Inflammatory macrophage treated with lipopolysaccharide for 1 hour (primary cell): ENCODE measurements at regions not wholly inside any gene's neighbourhood (a gene's known extent, or its start where the extent isn't known, plus 50 kb on each side); places are given as distances from the start of the nearest gene placed in this dataset.

Experiments
- DNase-seq, 2 donors: peaks; one replicate each; pipeline ENCODE4 v3.0.0-alpha.2; 2020 to 2022

- DNase-seq: no peak
Measured at GRCh38 chr16:85535352-85536072, 77.6 kb upstream of the GSE1 start.

DNA sequence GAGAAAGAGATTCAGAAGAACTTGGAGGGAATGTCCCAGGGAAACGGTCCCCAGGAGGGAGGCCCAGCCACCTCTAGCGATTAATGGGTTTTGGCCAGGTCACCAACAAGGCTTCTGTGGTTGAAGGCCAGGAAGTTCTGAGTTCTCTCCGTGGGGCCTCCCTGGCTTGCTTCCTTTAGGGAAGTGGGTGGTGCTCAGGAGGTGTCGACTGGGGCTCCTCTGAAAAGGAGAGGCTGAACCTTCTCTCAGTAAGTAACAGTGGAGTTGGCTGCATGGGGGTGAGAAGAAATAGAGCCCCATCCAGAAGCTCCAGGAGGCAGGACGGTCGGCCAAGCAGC, 77.1 kb upstream of the GSE1 start:
- peak; percentile 34 to 42 for DNase-seq

- no peak for DNase-seq
Measured at GRCh38 chr16:85536411-85537330, 76.5 kb upstream of the GSE1 start.

- no peak for DNase-seq
Measured at GRCh38 chr16:85537331-85537788, 75.8 kb upstream of the GSE1 start.

- no peak for DNase-seq
Measured at GRCh38 chr16:85537795-85538401, 75.2 kb upstream of the GSE1 start.

GRCh38 chr16:85539084-85539483, 74.0 kb upstream of the GSE1 start:
- DNase-seq: no peak

DNA sequence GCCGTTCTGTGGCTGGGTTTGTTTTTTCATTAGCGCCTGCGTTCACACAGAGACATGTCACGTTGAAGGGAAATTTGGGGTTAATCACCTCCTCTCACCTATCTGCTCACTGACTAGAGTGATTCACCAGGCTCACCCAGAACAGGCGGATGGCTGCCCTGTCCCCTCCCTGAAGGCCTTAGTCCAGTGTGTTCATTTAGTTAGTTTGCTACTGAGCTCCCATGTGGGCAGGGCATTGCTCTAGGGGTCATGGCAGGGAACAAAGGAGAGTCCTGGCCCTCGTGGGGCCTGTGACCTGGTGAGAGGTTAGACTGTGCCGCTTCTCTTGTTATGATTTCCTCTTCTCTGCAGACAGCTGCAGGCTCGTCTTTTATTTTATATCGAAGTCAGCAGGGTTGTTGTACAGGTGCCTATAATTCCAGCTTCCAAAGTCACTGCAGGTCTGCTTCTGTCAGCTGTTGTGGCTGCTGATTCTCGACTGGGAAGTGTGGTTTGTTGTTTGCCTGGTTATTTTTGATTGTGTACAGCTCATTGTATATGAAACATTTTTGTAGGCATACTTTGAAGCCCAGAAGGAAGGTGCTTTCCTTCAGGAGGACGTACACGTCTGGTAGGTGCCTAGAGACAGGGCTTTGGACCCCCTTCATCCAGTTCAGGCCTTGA, 73.4 kb upstream of the GSE1 start:
- no peak for DNase-seq

- DNase-seq: no peak
Measured at GRCh38 chr16:85541181-85541580, 71.9 kb upstream of the GSE1 start.

- DNase-seq: no peak
Measured at GRCh38 chr16:85541619-85541979, 71.5 kb upstream of the GSE1 start.

- DNase-seq: peak; percentile 32 to 60
Measured at GRCh38 chr16:85541980-85542900, 70.9 kb upstream of the GSE1 start.

DNA sequence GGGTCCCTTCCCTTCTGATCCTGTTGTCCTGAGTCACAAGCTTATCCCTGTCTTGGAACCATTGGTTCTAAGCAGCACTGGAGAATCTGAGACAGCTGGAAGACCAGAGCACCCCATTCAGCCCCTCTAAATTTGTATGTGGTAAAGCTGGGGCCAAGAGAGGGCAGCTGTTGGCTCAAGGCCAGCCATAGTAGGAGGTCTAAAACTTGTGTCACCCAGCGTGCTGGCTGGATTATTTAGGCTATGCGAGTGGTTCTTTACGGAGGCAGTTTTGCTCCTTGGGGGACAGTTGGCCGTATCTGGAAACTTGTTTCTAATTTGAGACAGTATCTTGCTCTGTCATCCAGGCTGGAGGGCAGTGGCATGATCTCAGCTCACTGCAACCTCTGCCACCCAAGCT, 69.6 kb upstream of the GSE1 start:
- no peak for DNase-seq

DNA sequence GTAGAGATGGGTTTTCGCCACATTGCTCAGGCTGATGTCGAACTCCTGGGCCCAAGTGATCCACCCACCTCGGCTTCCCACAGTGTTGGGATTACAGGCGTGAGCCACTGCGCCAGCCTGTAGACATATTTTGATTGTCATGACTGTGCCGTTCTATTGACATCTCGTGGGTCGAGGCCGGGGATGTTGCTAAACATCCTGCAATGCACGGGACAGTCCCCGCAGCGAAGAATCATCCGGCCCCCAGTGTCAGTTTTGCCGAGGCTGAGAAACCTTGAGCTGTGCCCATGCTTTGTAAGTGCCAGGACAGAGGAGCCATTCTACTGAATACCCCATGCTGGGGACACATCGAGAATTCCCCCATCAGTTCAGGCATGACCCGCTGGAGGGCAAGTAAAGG, 69.1 kb upstream of the GSE1 start:
- peak; percentile 70 to 73 for DNase-seq

- DNase-seq: no peak
Measured at GRCh38 chr16:85544668-85545067, 68.5 kb upstream of the GSE1 start.

DNA sequence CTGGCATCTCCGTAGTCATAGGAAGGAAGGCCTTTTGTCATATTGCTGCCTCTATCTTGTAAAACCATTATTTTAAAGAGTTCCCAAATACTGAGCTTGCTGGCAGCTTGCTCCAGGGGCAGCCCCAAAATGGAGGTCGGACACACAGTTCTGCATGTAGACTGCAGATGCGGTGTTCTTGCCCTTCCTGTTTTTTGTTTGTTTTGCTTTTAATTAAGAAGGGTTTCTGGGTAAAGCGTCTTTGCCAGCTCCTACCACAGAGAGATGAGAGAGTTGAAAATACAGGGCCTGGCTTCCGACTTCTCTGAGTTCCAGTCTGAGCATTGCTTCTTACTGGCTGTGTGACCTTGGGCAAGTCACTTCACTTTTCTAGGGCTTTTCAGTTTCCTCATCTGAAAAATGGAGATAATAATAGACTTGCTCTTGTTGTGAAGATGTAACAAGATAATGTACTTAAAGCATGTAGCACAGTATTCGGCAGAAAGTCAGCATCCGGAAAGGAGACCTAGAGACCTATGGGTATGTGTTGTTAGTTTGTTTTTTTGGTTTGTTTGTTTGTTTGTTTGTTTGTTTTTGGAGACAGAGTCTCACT, 67.8 kb upstream of the GSE1 start:
- no peak for DNase-seq

DNA sequence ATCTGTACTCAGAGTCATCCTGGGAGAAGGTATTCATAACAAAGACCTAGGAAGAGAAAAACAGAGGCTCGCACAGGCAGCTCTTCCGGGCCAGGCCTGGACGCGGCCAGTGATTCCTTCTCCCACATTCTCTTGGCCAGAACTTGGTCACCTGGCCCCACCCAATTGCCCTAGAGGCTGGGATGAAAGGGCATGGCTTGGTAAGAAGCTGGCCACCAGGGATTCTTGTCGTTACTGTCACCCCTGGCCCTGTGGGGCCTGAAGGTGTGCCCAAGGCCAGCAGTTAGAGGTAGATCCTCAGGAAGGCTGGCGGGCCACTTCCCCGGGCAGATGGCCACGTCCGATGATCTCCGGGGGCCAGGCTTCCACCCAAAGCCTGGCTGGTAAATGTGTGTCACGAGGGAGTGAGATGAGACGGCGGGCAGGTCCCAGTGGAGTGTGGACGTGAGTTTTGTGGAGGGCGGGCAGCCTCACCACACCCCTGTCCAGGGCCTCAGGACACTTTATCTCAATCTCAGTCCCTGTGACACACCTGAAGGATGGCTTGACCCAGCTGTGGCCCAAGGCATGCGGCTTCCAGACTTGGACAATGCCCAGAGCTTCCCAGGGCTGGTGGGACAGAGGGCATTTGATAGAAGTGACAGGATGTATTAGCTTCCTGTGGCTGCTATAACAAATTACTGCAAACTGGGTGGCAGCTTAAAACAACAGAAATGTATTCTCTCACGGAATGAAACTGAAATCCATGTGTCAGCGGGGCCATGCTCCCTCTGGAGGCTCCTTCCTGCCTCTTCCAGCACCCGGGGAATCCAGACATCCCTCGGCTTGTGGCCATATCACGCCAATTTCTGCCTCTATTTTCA, 66.3 kb upstream of the GSE1 start:
- DNase-seq: no peak

- no peak for DNase-seq
Measured at GRCh38 chr16:85548375-85548774, 64.7 kb upstream of the GSE1 start.

DNA sequence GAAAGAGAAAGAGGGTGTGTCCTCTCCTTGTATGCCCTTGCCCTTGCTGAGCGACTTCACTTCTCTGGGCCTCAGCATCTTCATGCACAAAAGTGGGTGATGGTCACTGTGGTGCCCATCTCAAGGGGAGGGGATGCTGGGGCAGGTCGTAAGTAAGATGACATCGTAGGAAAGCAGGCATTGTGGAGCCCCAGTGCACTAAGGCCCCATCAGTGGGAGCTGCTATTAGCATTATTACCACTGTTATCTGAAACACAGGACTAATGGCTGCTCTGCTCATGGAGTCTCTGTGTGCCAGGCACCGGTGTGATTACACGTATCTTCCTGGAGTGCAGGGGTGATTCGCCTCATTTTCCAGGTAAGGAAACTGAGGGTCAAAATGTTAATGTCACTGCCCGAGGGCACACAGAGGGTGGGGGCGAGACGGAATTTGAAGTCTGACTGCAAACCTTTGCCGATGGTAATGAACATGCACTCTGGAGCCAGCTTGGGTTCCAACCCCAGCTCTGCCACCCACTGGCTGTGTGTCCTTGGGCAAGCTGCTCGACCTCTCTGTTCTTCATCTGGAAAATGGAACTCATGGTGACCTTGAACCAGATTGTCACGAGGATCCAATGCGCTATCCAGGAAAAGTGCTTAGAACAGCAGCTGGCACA, 63.2 kb upstream of the GSE1 start:
- no peak for DNase-seq

GRCh38 chr16:85550422-85550864, 62.7 kb upstream of the GSE1 start:
- no peak for DNase-seq

- no peak for DNase-seq
Measured at GRCh38 chr16:85550953-85551924, 61.9 kb upstream of the GSE1 start.
